SKM-1 (cell line): ENCODE measurements at regions not wholly inside any gene's neighbourhood (a gene's known extent, or its start where the extent isn't known, plus 50 kb on each side); places are given as distances from the start of the nearest gene placed in this dataset.

Source experiments
- DNase-seq: peaks from one replicate; lab custom pipeline; 2025; ENCODE audit not compliant: unreplicated experiment; lab: John Stamatoyannopoulos, UW

- DNase-seq: no peak
Measured at GRCh38 chr2:16148632-16149348, 208.4 kb downstream of the MYCN start.

GRCh38 chr2:16142383-16143361, 202.3 kb downstream of the MYCN start:
- no peak for DNase-seq

- no peak for DNase-seq
Measured at GRCh38 chr2:16141641-16141921, 201.2 kb downstream of the MYCN start.

- DNase-seq: no peak
Measured at GRCh38 chr2:16140771-16141640, 200.7 kb downstream of the MYCN start.

- DNase-seq: no peak
Measured at GRCh38 chr2:16139663-16140615, 199.6 kb downstream of the MYCN start.

- DNase-seq: no peak
Measured at GRCh38 chr2:16138811-16139662, 198.7 kb downstream of the MYCN start.

- DNase-seq: no peak
Measured at GRCh38 chr2:16137080-16137755, 196.9 kb downstream of the MYCN start.

- DNase-seq: no peak
Measured at GRCh38 chr2:16136461-16137035, 196.2 kb downstream of the MYCN start.

- DNase-seq: no peak
Measured at GRCh38 chr2:16135913-16136310, 195.6 kb downstream of the MYCN start.

- DNase-seq: no peak
Measured at GRCh38 chr2:16135196-16135912, 195.0 kb downstream of the MYCN start.

- DNase-seq: no peak
Measured at GRCh38 chr2:16134436-16135165, 194.3 kb downstream of the MYCN start.

- no peak for DNase-seq
Measured at GRCh38 chr2:16130906-16131400, 190.6 kb downstream of the MYCN start.

GRCh38 chr2:16130541-16130880, 190.2 kb downstream of the MYCN start:
- no peak for DNase-seq

GRCh38 chr2:16129716-16130540, 189.6 kb downstream of the MYCN start:
- no peak for DNase-seq

- no peak for DNase-seq
Measured at GRCh38 chr2:16128746-16129610, 188.6 kb downstream of the MYCN start.
